Body of pancreas (tissue), 4 donors: ENCODE measurements at regions not wholly inside any gene's neighbourhood (a gene's known extent, or its start where the extent isn't known, plus 50 kb on each side); places are given as distances from the start of the nearest gene placed in this dataset.

ENCODE experiments used
- ATAC-seq: fragments of 150-250 bp; one replicate; pipeline ENCODE4 v1.9.1; 2016
- DNase-seq, 4 donors: peaks; one replicate each; pipeline ENCODE4 v3.0.0-alpha.2; 2019
- H3K27ac ChIP-seq, 4 donors: fragments of 200-600 bp; sonication (generic); 1 replicate in 3 of 4; 2 replicates in 1 of 4; pipeline versions ENCODE4 v1.5.1 to v1.6.1; 2016 to 2019; ENCODE audit warnings: mild to moderate bottlenecking in 1 of 4, mixed read lengths in 1 of 4, moderate library complexity in 1 of 4
- H3K27me3 ChIP-seq, 2 donors: fragments of 200-600 bp; sonication (generic); one replicate each; pipeline ENCODE4 v1.6.0; 2016; ENCODE audit warnings: mild to moderate bottlenecking in 1 of 2
- H3K36me3 ChIP-seq, 2 donors: fragments of 200-600 bp; sonication (generic); replicated peaks in 1 of 2; 2 replicates each; pipeline ENCODE4 v1.5.1; 2016; ENCODE audit warnings: low read depth in 2 of 2; ENCODE audit not compliant: insufficient read depth in 1 of 2
- H3K4me1 ChIP-seq: fragments of 200-600 bp; sonication (generic); one replicate; pipeline ENCODE4 v1.6.0; 2016
- H3K4me3 ChIP-seq, 2 donors: fragments of 200-600 bp; sonication (generic); 1 replicate in 1 of 2; 2 replicates in 1 of 2; pipeline ENCODE4 v1.5.1; 2016 to 2019
- H3K9me3 ChIP-seq, 3 donors: fragments of 200-600 bp; sonication (generic); 1 replicate in 2 of 3; 2 replicates in 1 of 3; pipeline ENCODE4 v1.5.1; 2016
- POLR2A ChIP-seq, 3 donors: fragments of 450-650 bp; IDR thresholded peaks; one replicate each; pipeline ENCODE4 v1.6.1; 2016; ENCODE audit warnings: antibody characterized with exemption in 3 of 3, mild to moderate bottlenecking in 2 of 3
- WGBS, 2 donors: methylation state at CpG; one replicate each; pipeline ENCODE4 v1.1.5; 2017; 5-methylcytosine and 5-hydroxymethylcytosine counted together
- intact Hi-C: fragments of 100-400 bp; cut with DNase I; formaldehyde crosslinking; loops from one replicate; pipeline ENCODE4 v1.15.1; 2023
- TF ChIP-seq, protein P1 (sequence below), 7 experiments: fragments of 450-650 bp in 4 of 7; fragments of 200-600 bp in 3 of 7; sonication (generic) in 3 of 7; IDR thresholded peaks; one replicate each; pipeline ENCODE4 v1.5.1; 2016 to 2019; ENCODE audit warnings: antibody characterized with exemption in 7 of 7

DNA sequence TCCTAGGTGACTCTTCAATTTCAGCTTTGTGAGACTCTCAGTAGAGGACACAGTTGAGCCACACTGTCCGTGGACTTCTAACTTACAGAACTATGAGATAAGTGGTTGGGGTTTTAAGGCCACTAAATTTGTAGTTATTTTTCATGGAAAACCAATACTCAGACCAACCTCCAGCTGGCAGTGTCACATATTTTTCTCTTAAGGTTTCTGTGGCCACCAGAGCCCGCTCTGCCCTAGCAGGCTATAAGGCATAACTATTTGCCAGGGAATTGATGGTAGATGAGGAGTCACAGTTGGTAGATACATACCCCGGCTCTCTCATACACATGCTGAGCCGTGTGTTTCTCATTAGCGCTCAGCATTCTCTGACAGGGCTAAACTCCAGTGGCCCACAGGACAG, 336.8 kb upstream of the MON1B start:
- TF ChIP-seq POLR2A (IDR thresholded peaks at IDR 0.05): no peak
- TF ChIP-seq, protein P1, sequence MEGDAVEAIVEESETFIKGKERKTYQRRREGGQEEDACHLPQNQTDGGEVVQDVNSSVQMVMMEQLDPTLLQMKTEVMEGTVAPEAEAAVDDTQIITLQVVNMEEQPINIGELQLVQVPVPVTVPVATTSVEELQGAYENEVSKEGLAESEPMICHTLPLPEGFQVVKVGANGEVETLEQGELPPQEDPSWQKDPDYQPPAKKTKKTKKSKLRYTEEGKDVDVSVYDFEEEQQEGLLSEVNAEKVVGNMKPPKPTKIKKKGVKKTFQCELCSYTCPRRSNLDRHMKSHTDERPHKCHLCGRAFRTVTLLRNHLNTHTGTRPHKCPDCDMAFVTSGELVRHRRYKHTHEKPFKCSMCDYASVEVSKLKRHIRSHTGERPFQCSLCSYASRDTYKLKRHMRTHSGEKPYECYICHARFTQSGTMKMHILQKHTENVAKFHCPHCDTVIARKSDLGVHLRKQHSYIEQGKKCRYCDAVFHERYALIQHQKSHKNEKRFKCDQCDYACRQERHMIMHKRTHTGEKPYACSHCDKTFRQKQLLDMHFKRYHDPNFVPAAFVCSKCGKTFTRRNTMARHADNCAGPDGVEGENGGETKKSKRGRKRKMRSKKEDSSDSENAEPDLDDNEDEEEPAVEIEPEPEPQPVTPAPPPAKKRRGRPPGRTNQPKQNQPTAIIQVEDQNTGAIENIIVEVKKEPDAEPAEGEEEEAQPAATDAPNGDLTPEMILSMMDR (IDR thresholded peaks at IDR 0.05): peak in 5 of 7 experiments; percentile 8 to 53 (median 48)
- no peak overlapping the region for H3K4me3 ChIP-seq
- no peaks in the 10 kb centered on the region for H3K27me3 ChIP-seq
- DNase-seq: peak in 3 of 4 donors; percentile 13 to 18 (median 16)
- H3K27ac ChIP-seq: no peak overlapping the region
- H3K4me1 ChIP-seq: no peaks in the 10 kb centered on the region
- WGBS, 2 donors: 71 to 77% methylated on average over 5 of the region's 5 CpGs
- intact Hi-C loops: no loop called here
- no peaks in the 10 kb centered on the region for H3K9me3 ChIP-seq
- no peaks in the 10 kb centered on the region for H3K36me3 ChIP-seq
- ATAC-seq: peak; percentile 24

DNA sequence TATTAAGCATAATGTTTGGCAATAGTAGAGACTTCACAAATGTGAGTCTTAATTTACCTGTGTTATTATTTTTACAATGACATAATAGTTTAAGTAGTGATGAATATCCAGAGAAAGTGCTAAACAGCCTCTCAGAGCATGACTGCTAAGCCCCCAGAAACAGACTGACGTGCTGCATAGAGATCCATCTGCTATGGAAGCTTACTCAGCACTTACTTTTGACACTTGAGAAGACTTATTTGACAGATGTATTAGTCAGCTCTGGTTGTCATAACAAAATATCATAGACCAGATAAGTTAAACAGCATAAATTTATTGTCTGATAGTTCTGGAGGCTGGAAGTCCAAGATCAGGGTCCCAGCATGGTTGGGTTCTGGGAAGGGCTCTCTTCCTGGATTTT, 334.9 kb upstream of the MON1B start:
- Histone ChIP-seq H3K27me3 (no peaks in the 10 kb centered on the region), H3K4me1 (no peaks in the 10 kb centered on the region), H3K27ac (no peak overlapping the region), H3K4me3 (no peak overlapping the region), H3K36me3 (no peaks in the 10 kb centered on the region), H3K9me3 (no peaks in the 10 kb centered on the region)
- intact Hi-C loops: no loop called here
- TF ChIP-seq, protein P1 (IDR thresholded peaks at IDR 0.05): no peak
- no peak for TF ChIP-seq POLR2A (IDR thresholded peaks at IDR 0.05)
- 89 to 90% methylated on average over 1 of the region's 1 CpG for WGBS, 2 donors
- no peak for DNase-seq
- no peak for ATAC-seq

DNA sequence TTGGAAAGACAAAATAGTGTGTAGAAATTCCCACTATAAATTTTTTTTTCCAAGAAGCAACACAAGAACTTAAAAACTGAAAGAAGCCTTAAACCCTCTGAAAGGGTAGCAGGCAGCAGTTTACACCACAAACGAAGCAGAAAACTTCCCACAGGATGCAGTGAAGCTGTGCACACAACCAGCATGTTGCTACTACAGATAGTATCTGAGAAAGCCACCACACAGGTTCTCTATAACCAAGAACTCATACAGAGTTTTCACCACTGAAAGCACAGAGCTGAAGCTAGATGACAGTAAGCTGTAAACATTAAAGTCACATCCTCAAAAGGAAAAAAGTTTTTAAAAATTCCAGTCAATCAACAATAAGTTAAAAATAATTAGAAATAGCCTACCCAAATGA, 333.6 kb upstream of the MON1B start:
- 32 to 50% methylated on average over 1 of the region's 1 CpG for WGBS, 2 donors
- TF ChIP-seq POLR2A (IDR thresholded peaks at IDR 0.05): no peak
- TF ChIP-seq, protein P1 (IDR thresholded peaks at IDR 0.05): no peak
- no peak for DNase-seq
- Histone ChIP-seq H3K36me3 (no peaks in the 10 kb centered on the region), H3K9me3 (no peaks in the 10 kb centered on the region), H3K4me3 (no peak overlapping the region), H3K4me1 (no peaks in the 10 kb centered on the region), H3K27me3 (no peaks in the 10 kb centered on the region), H3K27ac (no peak overlapping the region)
- intact Hi-C loops: no loop called here
- no peak for ATAC-seq

DNA sequence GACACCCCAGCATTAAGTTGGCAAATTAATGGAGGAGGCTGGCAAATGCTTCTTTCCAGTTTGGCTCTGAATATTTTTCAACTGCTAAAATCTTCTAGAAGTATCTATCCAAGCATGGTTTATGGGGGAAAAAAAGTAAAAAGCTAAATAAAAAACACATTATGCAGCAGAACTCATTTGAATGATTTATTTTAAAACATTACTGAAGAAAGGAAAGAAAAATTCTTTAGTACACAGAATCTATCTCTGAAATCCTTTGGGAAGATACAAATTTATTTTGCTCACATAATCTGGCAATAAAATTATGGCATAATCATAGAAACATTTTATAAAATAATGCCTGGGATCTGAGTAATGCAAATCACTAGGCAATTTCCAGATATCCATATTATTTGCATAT, 328.1 kb upstream of the MON1B start:
- TF ChIP-seq POLR2A (IDR thresholded peaks at IDR 0.05): no peak
- TF ChIP-seq, protein P1 (IDR thresholded peaks at IDR 0.05): no peak
- H3K4me1 ChIP-seq: no peaks in the 10 kb centered on the region
- H3K27me3 ChIP-seq: no peaks in the 10 kb centered on the region
- intact Hi-C loops: no loop called here
- H3K27ac ChIP-seq: no peak overlapping the region
- ATAC-seq (no peak), DNase-seq (no peak)
- no peak overlapping the region for H3K4me3 ChIP-seq
- H3K9me3 ChIP-seq: no peaks in the 10 kb centered on the region
- no peaks in the 10 kb centered on the region for H3K36me3 ChIP-seq

DNA sequence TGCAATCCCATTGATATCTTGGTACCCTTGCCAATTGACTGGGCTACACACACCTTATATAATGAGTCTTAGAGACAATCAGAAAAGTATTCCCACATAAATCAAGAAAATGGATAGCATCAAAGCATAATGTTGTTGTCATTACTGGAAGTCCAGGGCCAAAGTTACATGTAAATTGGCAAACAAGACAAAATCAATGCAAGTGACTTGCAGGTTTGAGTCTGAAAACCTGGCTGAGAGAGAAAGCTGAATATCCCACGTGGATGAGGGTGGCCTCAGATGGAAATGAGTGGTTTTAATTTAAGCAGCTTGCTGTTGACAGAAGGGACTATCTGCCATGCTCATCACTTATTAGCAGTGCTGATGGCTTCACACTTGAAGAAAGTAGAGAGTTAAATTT, 324.0 kb upstream of the MON1B start:
- intact Hi-C loops: no loop called here
- Histone ChIP-seq H3K27me3 (no peaks in the 10 kb centered on the region), H3K9me3 (no peaks in the 10 kb centered on the region), H3K4me1 (no peaks in the 10 kb centered on the region), H3K4me3 (no peak overlapping the region), H3K36me3 (no peaks in the 10 kb centered on the region), H3K27ac (no peak overlapping the region)
- ATAC-seq (no peak), DNase-seq (no peak)
- no peak for TF ChIP-seq POLR2A (IDR thresholded peaks at IDR 0.05)
- TF ChIP-seq, protein P1 (IDR thresholded peaks at IDR 0.05): no peak
- WGBS, 2 donors: 39 to 70% methylated on average over 1 of the region's 1 CpG
